ENCODE measurements at regions not wholly inside any gene's neighbourhood (a gene's known extent, or its start where the extent isn't known, plus 50 kb on each side); places are given as distances from the start of the nearest gene placed in this dataset.

- no peak for DNase-seq
Measured at GRCh38 chr22:22422629-22423112, 85.9 kb downstream of the ZNF280B start.

- DNase-seq = no peak
Measured at GRCh38 chr22:22423681-22424080, 84.9 kb downstream of the ZNF280B start.

DNA sequence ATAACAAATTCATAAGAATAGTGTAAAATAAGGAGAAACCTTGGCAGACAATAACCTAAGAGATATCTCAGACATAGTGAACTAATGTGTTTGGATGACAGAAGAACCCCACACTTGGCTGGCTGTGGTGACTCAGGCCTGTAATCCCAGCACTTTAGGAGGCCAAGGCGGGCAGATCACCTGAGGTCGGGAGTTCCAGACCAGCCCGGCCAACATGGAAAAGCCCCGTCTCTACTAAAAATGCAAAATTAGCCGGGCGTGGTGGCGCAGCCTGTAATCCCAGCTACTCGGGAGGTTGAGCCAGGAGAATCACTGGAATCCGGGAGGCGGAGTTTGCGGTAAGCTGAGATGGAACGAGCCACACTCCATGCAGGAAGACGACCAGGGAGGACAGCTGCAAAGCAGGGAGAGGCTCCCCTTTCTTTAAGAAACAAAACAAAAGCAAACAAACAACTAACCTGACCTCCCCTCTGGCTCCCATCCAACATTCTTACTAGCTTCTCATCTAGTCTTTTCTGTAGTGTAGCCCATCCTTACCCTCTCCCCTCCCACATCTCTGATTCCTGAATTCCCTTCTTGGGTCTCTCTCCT lies 84.2 kb downstream of the ZNF280B start:
- no peak for DNase-seq

GRCh38 chr22:22424956-22425355 lies 83.6 kb downstream of the ZNF280B start:
- no peak for DNase-seq

DNA sequence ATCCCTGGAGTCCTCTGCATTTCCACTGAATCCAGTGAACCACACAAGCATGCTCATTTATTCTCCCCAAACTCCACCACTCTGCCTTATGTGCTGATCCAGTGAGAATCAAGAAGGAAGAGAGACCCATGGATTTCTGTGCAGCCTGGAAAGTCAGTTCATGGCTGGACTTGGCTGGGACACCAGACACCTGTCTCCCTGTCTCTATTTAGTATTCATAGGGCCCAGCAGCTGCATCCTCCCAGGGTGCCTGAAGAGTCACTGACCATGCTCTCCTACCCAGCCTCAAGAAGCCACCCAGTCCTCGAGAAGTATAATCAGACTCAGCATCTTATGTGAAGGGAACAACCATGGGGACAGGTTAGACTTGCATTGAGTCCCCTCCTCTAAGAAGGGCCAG lies 83.2 kb downstream of the ZNF280B start:
- DNase-seq = no peak

DNA sequence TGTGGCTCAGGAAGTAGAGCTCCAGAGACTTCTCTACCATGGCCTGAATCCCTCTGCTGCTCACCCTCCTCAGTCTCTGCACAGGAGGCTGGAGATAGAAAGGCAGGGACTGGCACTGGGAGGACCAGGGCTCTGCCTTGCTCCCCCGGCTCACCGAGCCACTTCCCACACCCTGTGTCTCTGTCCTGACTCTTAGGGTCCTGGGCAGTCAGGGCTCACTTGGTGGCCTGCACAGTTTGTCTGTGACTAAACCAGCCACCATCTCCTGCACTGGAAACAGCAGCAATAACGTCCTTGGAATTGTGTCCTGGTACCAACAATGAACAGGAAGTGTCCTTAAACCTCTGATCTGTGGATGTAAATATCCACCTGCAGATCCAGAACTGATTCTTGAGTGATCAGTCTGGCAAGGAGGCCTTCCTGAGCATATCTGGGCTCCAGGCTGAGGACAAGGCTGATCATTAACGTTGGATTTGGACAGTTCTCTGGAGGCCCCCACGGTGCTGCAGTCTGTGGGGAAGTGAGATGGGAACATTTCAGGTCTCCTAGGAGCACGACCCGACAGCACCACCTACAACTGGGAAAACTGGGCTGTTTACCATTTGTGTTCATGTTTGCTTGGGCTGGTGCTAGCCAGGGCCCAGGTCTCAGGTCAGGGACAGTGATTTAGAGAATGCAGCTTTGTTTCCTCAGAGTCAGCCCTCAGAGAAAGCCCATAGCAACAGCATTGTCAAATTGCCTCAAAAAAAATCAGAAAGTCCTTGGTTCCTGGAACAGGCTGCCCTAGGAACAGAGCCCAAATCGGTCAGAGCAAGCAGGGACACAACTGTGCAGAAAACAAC lies 82.5 kb downstream of the ZNF280B start:
- DNase-seq = no peak

DNA sequence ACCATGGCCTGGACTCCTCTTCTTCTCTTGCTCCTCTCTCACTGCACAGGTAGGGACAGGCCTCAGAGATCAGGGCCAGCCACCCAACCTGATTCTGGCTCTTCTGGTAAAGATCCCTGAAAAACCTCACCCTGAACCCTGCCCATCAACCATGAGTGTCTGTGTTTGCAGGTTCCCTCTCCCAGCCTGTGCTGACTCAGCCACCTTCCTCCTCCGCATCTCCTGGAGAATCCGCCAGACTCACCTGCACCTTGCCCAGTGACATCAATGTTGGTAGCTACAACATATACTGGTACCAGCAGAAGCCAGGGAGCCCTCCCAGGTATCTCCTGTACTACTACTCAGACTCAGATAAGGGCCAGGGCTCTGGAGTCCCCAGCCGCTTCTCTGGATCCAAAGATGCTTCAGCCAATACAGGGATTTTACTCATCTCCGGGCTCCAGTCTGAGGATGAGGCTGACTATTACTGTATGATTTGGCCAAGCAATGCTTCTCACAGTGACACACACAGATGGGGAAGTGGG lies 80.9 kb downstream of the ZNF280B start:
- no peak for DNase-seq

DNA sequence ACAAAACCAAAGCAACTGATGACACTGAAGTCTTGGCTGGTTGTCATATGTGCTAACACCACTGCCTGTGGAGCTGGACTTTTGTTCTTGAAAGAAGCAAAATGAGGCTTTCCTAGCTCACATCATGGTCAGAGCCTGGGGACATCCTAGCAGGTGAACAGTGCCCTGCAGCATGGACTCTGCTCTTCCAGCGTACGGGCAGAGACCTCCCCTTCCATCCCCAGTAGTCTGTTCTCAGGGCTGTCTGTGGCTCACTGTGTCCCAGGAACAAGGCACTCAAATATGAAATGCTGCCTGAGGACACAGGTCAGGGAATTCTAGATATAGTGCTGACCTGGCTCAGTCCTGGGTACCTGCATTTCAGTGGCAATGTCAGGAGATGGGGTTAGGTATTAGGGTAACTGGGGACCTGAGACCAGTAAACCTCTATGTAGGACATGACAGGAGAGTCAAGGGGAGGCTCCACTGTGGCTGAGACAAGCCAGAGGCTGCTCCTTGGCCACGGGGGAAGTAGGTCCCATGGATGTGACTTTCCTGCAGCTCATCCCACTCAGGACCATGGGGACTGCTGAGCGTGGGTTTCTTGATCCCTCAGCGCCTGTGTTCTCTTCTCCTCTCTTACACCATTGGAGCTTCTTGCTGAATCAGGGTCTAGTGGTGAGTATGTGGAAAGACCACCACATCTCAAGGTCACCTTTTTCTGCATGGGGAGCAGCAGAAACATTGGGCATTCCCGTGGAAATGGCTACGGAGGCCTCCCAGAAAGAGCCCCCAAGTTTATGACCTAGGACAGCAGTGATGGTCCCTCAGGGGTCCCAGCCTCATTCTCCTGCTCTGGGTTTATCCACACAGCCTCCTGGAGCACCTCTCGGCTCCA lies 80.1 kb downstream of the ZNF280B start:
- DNase-seq = no peak

GRCh38 chr22:22429369-22430108 lies 79.0 kb downstream of the ZNF280B start:
- no peak for DNase-seq

- no peak for DNase-seq
Measured at GRCh38 chr22:22430111-22430820, 78.3 kb downstream of the ZNF280B start.

DNA sequence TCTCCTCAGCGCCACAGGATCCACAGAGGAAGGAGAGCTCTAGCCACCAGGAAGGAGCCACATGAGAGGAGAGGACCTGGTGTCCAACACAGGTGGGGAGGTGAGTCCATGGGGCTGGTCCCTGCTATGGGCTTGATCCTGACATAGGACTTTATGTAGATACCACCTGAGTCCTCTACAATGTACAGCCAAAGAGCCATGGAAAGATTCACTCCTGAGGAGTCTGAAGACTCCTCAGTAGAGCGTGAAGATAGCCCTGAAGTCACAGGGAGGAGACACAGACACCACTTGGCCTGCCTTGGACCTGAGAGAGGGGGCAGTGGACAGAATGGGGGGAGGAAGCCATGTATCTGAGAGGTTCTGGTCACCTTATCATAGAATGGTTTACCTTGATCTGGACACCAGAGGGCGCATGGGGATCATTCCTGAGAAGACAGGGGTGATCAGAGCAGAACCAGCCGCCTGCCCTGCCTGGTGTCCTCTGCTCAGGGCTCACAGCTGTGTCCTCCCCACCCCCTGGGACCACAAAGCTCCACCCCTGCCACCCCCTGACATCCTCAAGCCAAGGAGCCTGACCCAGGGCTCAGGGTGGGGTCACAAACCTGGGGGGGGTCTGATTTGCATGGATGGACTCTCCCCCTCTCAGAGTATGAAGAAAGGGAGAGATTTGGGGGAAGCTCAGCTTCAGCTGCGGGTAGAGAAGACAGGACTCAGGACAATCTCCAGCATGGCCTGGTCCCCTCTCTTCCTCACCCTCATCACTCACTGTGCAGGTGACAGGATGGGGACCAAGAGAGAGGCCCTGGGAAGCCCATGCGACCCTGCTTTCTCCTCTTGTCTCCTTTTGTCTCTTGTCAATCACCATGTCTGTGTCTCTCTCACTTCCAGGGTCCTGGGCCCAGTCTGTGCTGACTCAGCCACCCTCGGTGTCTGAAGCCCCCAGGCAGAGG lies 77.0 kb downstream of the ZNF280B start:
- DNase-seq = no peak

GRCh38 chr22:22432479-22432878 lies 76.1 kb downstream of the ZNF280B start:
- no peak for DNase-seq

DNA sequence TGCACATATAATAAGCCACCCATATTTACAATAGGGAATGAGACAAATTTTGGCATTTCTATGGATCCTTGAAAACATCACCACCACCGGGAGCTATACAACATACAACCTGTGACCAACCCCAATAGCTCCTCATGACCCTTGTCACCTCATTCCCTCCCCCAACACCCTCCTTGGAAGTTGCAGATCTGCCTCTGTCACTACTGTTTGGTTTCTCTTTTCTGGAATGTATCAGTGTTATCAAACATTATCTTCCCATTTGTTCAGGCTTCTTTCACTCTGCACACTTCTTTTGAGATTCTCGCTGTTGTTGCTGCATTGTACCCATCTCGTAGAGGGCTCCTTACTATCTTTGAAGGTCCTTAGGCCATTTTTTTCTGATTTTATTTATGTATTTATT lies 75.6 kb downstream of the ZNF280B start:
- DNase-seq = no peak

- DNase-seq = no peak
Measured at GRCh38 chr22:22433770-22434169, 74.8 kb downstream of the ZNF280B start.
